WTC11 (cell line): ENCODE measurements at regions not wholly inside any gene's neighbourhood (a gene's known extent, or its start where the extent isn't known, plus 50 kb on each side); places are given as distances from the start of the nearest gene placed in this dataset.

Experiments
- ATAC-seq: fragments of 200-7000 bp; cut with Tn5 transposase; 2 replicates; pipeline ENCODE4 v1.10.0; 2021; ENCODE audit warnings: mild to moderate bottlenecking, moderate library complexity
- CTCF ChIA-PET: fragments of 300-600 bp; sonication (Branson Sonifier 250); formaldehyde crosslinking; loops from one replicate; lab custom pipeline; 2021; ENCODE audit warnings: antibody characterized with exemption; lab: Charles Lee
- POLR2A ChIA-PET: fragments of 350-600 bp; sonication (Branson Sonifier 250); formaldehyde crosslinking; loops from one replicate; lab custom pipeline; 2021; ENCODE audit warnings: antibody characterized with exemption; lab: Charles Lee
- DNase-seq: peaks from one replicate; pipeline ENCODE4 v3.0.0; 2021; ENCODE audit warnings: low spot score
- H3K27ac Mint-ChIP-seq: 2 replicates; pipeline ENCODE4 v1.8.0; 2021; ENCODE audit warnings: mixed read lengths
- H3K27me3 Mint-ChIP-seq: 2 replicates; pipeline ENCODE4 v1.8.0; 2021; ENCODE audit warnings: low read depth, mild to moderate bottlenecking, moderate library complexity, mixed read lengths
- H3K36me3 Mint-ChIP-seq: 2 replicates; pipeline ENCODE4 v1.8.0; 2021; ENCODE audit warnings: mixed read lengths
- H3K4me1 Mint-ChIP-seq: 2 replicates; pipeline ENCODE4 v1.8.0; 2022; ENCODE audit warnings: mixed read lengths
- H3K4me3 Mint-ChIP-seq: 2 replicates; pipeline ENCODE4 v1.8.0; 2021; ENCODE audit warnings: mild to moderate bottlenecking, moderate library complexity, mixed read lengths
- H3K9me3 Mint-ChIP-seq: 2 replicates; pipeline ENCODE4 v1.8.0; 2021; ENCODE audit warnings: mixed read lengths
- E2F4 ChIP-seq: sonication (generic); formaldehyde crosslinking; IDR thresholded peaks from 2 replicates; pipeline ENCODE4 v1.8.1; 2022; ENCODE audit warnings: low read depth, mild to moderate bottlenecking, moderate library complexity, missing genetic modification reagents, borderline replicate concordance
- ESRRA ChIP-seq: sonication (generic); formaldehyde crosslinking; IDR thresholded peaks from 2 replicates; pipeline ENCODE4 v1.8.1; 2022; ENCODE audit warnings: mild to moderate bottlenecking, missing genetic modification reagents, borderline replicate concordance
- FOXP1 ChIP-seq: sonication (generic); formaldehyde crosslinking; IDR thresholded peaks from 2 replicates; pipeline ENCODE4 v1.8.0; 2022; ENCODE audit warnings: missing genetic modification reagents, mild to moderate bottlenecking, moderate library complexity, borderline replicate concordance
- GRHL2 ChIP-seq: fragments of 250-450 bp; sonication (Bioruptor Pico); IDR thresholded peaks from 2 replicates; pipeline ENCODE4 v1.8.0; 2022; ENCODE audit warnings: mild to moderate bottlenecking, moderate library complexity; ENCODE audit not compliant: insufficient replicate concordance, severe bottlenecking
- HMGXB4 ChIP-seq: sonication (generic); formaldehyde crosslinking; IDR thresholded peaks from 2 replicates; pipeline ENCODE4 v1.8.1; 2023; ENCODE audit warnings: mild to moderate bottlenecking, moderate library complexity, missing genetic modification reagents
- IRF1 ChIP-seq: sonication (generic); formaldehyde crosslinking; IDR thresholded peaks from 2 replicates; pipeline ENCODE4 v1.8.0; 2023; ENCODE audit warnings: missing genetic modification reagents
- MXD4 ChIP-seq: fragments of 250-450 bp; sonication (Bioruptor Pico); IDR thresholded peaks from 2 replicates; pipeline ENCODE4 v1.8.0; 2021; ENCODE audit warnings: mild to moderate bottlenecking, moderate library complexity, borderline replicate concordance
- NR2C2 ChIP-seq: sonication (generic); formaldehyde crosslinking; IDR thresholded peaks from 2 replicates; pipeline ENCODE4 v1.8.0; 2022; ENCODE audit warnings: mild to moderate bottlenecking, missing genetic modification reagents
- PRDM15 ChIP-seq: sonication (generic); formaldehyde crosslinking; IDR thresholded peaks from 2 replicates; pipeline ENCODE4 v1.8.0; 2022; ENCODE audit warnings: missing genetic modification reagents
- PRRX2 ChIP-seq: fragments of 250-450 bp; sonication (Bioruptor Pico); IDR thresholded peaks from 2 replicates; pipeline ENCODE4 v1.8.0; 2021; ENCODE audit warnings: mild to moderate bottlenecking
- SOX15 ChIP-seq: fragments of 250-450 bp; sonication (Bioruptor Pico); IDR thresholded peaks from 2 replicates; pipeline ENCODE4 v1.9.0; 2021; ENCODE audit warnings: mild to moderate bottlenecking
- TCF7 ChIP-seq: sonication (generic); formaldehyde crosslinking; IDR thresholded peaks from 2 replicates; pipeline ENCODE4 v1.8.0; 2022; ENCODE audit warnings: mild to moderate bottlenecking, low read depth, missing genetic modification reagents, moderate library complexity
- TP53 ChIP-seq: sonication (generic); formaldehyde crosslinking; IDR thresholded peaks from 2 replicates; pipeline ENCODE4 v1.8.1; 2023; ENCODE audit warnings: mild to moderate bottlenecking, missing genetic modification reagents
- ZNF138 ChIP-seq: sonication (generic); formaldehyde crosslinking; conservative IDR thresholded peaks from 2 replicates; pipeline ENCODE4 v1.8.1; 2022; ENCODE audit warnings: mild to moderate bottlenecking, moderate library complexity, missing genetic modification reagents
- ZNF232 ChIP-seq: sonication (generic); formaldehyde crosslinking; IDR thresholded peaks from 2 replicates; pipeline ENCODE4 v1.8.0; 2022; ENCODE audit warnings: mild to moderate bottlenecking, missing genetic modification reagents
- ZNF396 ChIP-seq: fragments of 250-450 bp; sonication (Bioruptor Pico); IDR thresholded peaks from 2 replicates; pipeline ENCODE4 v1.8.0; 2021; ENCODE audit warnings: mild to moderate bottlenecking, moderate library complexity, borderline replicate concordance
- ZNF416 ChIP-seq: fragments of 250-450 bp; sonication (Bioruptor Pico); IDR thresholded peaks from 2 replicates; pipeline ENCODE4 v1.9.0; 2021; ENCODE audit warnings: mild to moderate bottlenecking, inconsistent platforms
- ZNF423 ChIP-seq: fragments of 250-450 bp; sonication (Bioruptor Pico); IDR thresholded peaks from 2 replicates; pipeline ENCODE4 v2.1.2; 2022; ENCODE audit warnings: mild to moderate bottlenecking, moderate library complexity
- ZNF425 ChIP-seq: fragments of 250-450 bp; sonication (Bioruptor Pico); conservative IDR thresholded peaks from 2 replicates; pipeline ENCODE4 v1.9.0; 2021; ENCODE audit warnings: mild to moderate bottlenecking
- ZNF671 ChIP-seq: fragments of 250-450 bp; sonication (Bioruptor Pico); IDR thresholded peaks from 2 replicates; pipeline ENCODE4 v1.8.0; 2021; ENCODE audit warnings: mild to moderate bottlenecking

- Mint-ChIP-seq H3K9me3 (peaks cover 20% of the 10 kb centered on the region), H3K4me1 (peaks cover 2% of the 10 kb centered on the region), H3K36me3 (no peaks in the 10 kb centered on the region; the same call in 1 of the 2 replicates), H3K4me3 (no peak overlapping the region), H3K27me3 (no peaks in the 10 kb centered on the region), H3K27ac (no peak overlapping the region)
- TF ChIP-seq PRDM15 (CRISPR knock-in tag): no peak
- no peak for TF ChIP-seq ZNF232 (CRISPR knock-in tag)
- TF ChIP-seq FOXP1 (CRISPR knock-in tag): no peak
- no peak for TF ChIP-seq ZNF396 (CRISPR knock-in tag)
- no peak for TF ChIP-seq IRF1 (CRISPR knock-in tag)
- TF ChIP-seq ZNF138: no peak
- no peak for TF ChIP-seq SOX15
- TF ChIP-seq ESRRA (CRISPR knock-in tag): no peak
- no peak for TF ChIP-seq ZNF671 (CRISPR knock-in tag)
- TF ChIP-seq TCF7: no peak
- TF ChIP-seq HMGXB4 (CRISPR knock-in tag): no peak
- TF ChIP-seq ZNF416 (CRISPR knock-in tag): no peak
- TF ChIP-seq ZNF423: no peak
- TF ChIP-seq NR2C2 (CRISPR knock-in tag): no peak
- no peak for TF ChIP-seq GRHL2 (CRISPR knock-in tag)
- no peak for TF ChIP-seq MXD4 (CRISPR knock-in tag)
- TF ChIP-seq PRRX2 (CRISPR knock-in tag): no peak
- TF ChIP-seq TP53 (CRISPR knock-in tag): no peak
- TF ChIP-seq ZNF425 (CRISPR knock-in tag): no peak
- TF ChIP-seq E2F4 (CRISPR knock-in tag): no peak
- DNase-seq (no peak), ATAC-seq (no peak)
- CTCF ChIA-PET: no interaction called here
- POLR2A ChIA-PET: interaction anchor here (0.7 kb wide), 1 partner anchor 26 kb away, joined by 5 read pairs; no protein-coding TSS in a partner anchor
These were observed 408.8 kb downstream of the ENC1 start for GRCh38 chr5:74231697-74232096.
